GM10248 (cell line): ENCODE measurements at regions not wholly inside any gene's neighbourhood (a gene's known extent, or its start where the extent isn't known, plus 50 kb on each side); places are given as distances from the start of the nearest gene placed in this dataset.

Experiments used
- CTCF ChIA-PET: fragments of 300-600 bp; sonication (Branson Sonifier 250); formaldehyde crosslinking; extraction: SDS; loops from one replicate; lab custom pipeline; 2021; ENCODE audit warnings: antibody characterized with exemption; lab: Yijun Ruan, JAX
- POLR2A ChIA-PET: fragments of 350-650 bp; sonication (Branson Sonifier 250); formaldehyde crosslinking; extraction: SDS; loops from one replicate; lab custom pipeline; 2020; ENCODE audit warnings: antibody characterized with exemption; lab: Yijun Ruan, JAX
- DNase-seq: peaks from one replicate; pipeline ENCODE4 v3.0.0; 2012; ENCODE audit errors: extremely low spot score
- CTCF ChIP-seq: IDR thresholded peaks from 2 replicates; pipeline ENCODE4 v1.5.1; 2012; ENCODE audit warnings: mild to moderate bottlenecking, low read depth; ENCODE audit errors: extremely low read depth, missing control alignments, control extremely low read depth

GRCh38 chr14:84409435-84409834 is 1120.5 kb upstream of the FLRT2 start:
- POLR2A ChIA-PET = no interaction called here
- CTCF ChIA-PET = no interaction called here
- no peak for DNase-seq

DNA sequence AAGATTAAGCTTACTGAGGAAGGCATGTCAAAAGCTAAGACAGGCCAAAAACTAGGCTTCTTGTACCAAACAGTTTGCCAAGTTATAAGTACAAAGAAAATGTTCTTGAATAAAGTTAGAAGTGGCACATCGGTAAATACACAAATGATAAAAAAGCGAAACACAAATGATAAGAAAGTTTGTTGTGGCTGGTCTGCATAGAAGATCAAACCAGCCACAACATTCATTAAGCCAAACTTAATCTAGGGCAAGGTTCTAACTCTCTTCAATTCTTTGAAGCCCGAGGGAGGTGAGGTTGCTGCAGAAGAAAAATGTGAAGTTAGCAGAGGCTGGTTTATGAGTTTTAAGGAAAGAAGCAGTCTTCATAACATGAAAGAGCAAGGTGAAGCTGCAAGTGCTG is 1119.6 kb upstream of the FLRT2 start:
- no peak for DNase-seq
- no peak for TF ChIP-seq CTCF
- ChIA-PET POLR2A (no interaction called here), CTCF (no interaction called here)

More at GRCh38 chr14:84409435-84409834, 1120.5 kb upstream of the FLRT2 start:
- TF ChIP-seq CTCF = no peak

- no peak for TF ChIP-seq CTCF
- CTCF ChIA-PET = no interaction called here
- DNase-seq = no peak
- POLR2A ChIA-PET = no interaction called here
Measured at GRCh38 chr14:84420221-84420620, 1109.7 kb upstream of the FLRT2 start.

- TF ChIP-seq CTCF = no peak
- POLR2A ChIA-PET = no interaction called here
- CTCF ChIA-PET = no interaction called here
- DNase-seq = no peak
Measured at GRCh38 chr14:84421621-84422020, 1108.3 kb upstream of the FLRT2 start.

- ChIA-PET POLR2A (no interaction called here), CTCF (no interaction called here)
- no peak for TF ChIP-seq CTCF
Measured at GRCh38 chr14:84425968-84426367, 1104.0 kb upstream of the FLRT2 start.

DNA sequence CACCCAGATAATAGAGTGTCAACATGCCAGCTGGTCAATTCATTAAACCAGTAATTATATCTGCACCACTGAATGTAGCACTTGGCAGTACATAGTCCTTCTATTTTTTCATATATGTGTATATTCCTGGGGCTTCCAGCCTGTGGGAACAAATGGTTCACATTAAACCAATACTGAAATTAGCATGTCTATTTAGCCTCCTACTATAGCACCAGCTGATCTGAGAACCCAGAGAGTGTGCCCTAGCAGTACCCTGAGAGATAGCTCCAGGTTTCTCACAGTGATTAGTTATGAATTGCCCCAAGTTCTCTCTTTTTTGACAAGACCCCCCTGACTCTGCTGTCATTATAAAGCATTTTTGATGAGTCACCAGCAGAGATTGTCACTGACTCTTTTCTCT is 1097.3 kb upstream of the FLRT2 start:
- DNase-seq = no peak
- CTCF ChIA-PET = no interaction called here
- POLR2A ChIA-PET = no interaction called here
- no peak for TF ChIP-seq CTCF

More at GRCh38 chr14:84425968-84426367, 1104.0 kb upstream of the FLRT2 start:
- no peak for DNase-seq

GRCh38 chr14:84433961-84434360 is 1096.0 kb upstream of the FLRT2 start:
- POLR2A ChIA-PET = no interaction called here
- TF ChIP-seq CTCF = no peak
- DNase-seq = no peak
- CTCF ChIA-PET = no interaction called here
